ENCODE measurements at regions not wholly inside any gene's neighbourhood (a gene's known extent, or its start where the extent isn't known, plus 50 kb on each side); places are given as distances from the start of the nearest gene placed in this dataset.
"Not testable (repeated sequence)": the region's sequence is repeated elsewhere in the genome, so short reads cannot be mapped to it uniquely, and the experiment has no call there.

GRCh38 chr4:152189451-152190179 lies 346.3 kb downstream of the FBXW7 start:
- no peak for DNase-seq

GRCh38 chr4:152188801-152189200 lies 347.1 kb downstream of the FBXW7 start:
- no peak for DNase-seq

- no peak for DNase-seq
These were observed 348.2 kb downstream of the FBXW7 start for GRCh38 chr4:152187693-152188092.

GRCh38 chr4:152185786-152186550 lies 349.9 kb downstream of the FBXW7 start:
- DNase-seq, result no peak

- DNase-seq, result no peak
These were observed 354.7 kb downstream of the FBXW7 start for GRCh38 chr4:152181150-152181549.

GRCh38 chr4:152180369-152180768 lies 355.5 kb downstream of the FBXW7 start:
- no peak for DNase-seq

GRCh38 chr4:152177538-152177937 lies 358.4 kb downstream of the FBXW7 start:
- DNase-seq, result not testable (repeated sequence)

GRCh38 chr4:152176627-152177214 lies 359.2 kb downstream of the FBXW7 start:
- DNase-seq, result no peak

- DNase-seq, result no peak
These were observed 360.3 kb downstream of the FBXW7 start for GRCh38 chr4:152175586-152175985.

GRCh38 chr4:152172146-152172545 lies 363.7 kb downstream of the FBXW7 start:
- no peak for DNase-seq

GRCh38 chr4:152171556-152171955 lies 364.3 kb downstream of the FBXW7 start:
- no peak for DNase-seq

GRCh38 chr4:152169683-152170082 lies 366.2 kb downstream of the FBXW7 start:
- DNase-seq, result no peak

- no peak for DNase-seq
These were observed 366.8 kb downstream of the FBXW7 start for GRCh38 chr4:152168987-152169616.

- DNase-seq, result no peak
These were observed 369.3 kb downstream of the FBXW7 start for GRCh38 chr4:152166567-152166966.

GRCh38 chr4:152165846-152166245 lies 370.0 kb downstream of the FBXW7 start:
- DNase-seq, result no peak

GRCh38 chr4:152165146-152165545 lies 370.7 kb downstream of the FBXW7 start:
- DNase-seq, result no peak

- DNase-seq, result no peak
These were observed 371.3 kb downstream of the FBXW7 start for GRCh38 chr4:152164561-152164960.

- no peak for DNase-seq
These were observed 373.6 kb downstream of the FBXW7 start for GRCh38 chr4:152162331-152162697.

GRCh38 chr4:152161676-152162330 lies 374.1 kb downstream of the FBXW7 start:
- DNase-seq, result no peak

- no peak for DNase-seq
These were observed 375.6 kb downstream of the FBXW7 start for GRCh38 chr4:152160225-152160800.

- no peak for DNase-seq
These were observed 376.1 kb downstream of the FBXW7 start for GRCh38 chr4:152159773-152160172.

- no peak for DNase-seq
These were observed 377.7 kb downstream of the FBXW7 start for GRCh38 chr4:152158225-152158624.

GRCh38 chr4:152157629-152158028 lies 378.3 kb downstream of the FBXW7 start:
- no peak for DNase-seq

All from activated gamma-delta T cell treated with Interleukin-2 at 50 U/mL for 16 hours (primary cell).